Liver (tissue), 8 donors: ENCODE measurements at regions not wholly inside any gene's neighbourhood (a gene's known extent, or its start where the extent isn't known, plus 50 kb on each side); places are given as distances from the start of the nearest gene placed in this dataset.

Experiments used
- DNase-seq: peaks from one replicate; pipeline ENCODE4 v3.0.0-alpha.2; 2017; ENCODE audit warnings: low spot score
- H3K27ac ChIP-seq, 2 donors: one replicate each; pipeline ENCODE4 v1.7.0; 2013; ENCODE audit warnings: inconsistent platforms in 2 of 2, low read length in 2 of 2, control low read depth in 1 of 2, low read depth in 1 of 2, mild to moderate bottlenecking in 1 of 2
- H3K27me3 ChIP-seq, 4 donors: one replicate each; pipeline versions ENCODE4 v1.6.1 to v1.7.0; 2013; ENCODE audit warnings: low read length in 3 of 4, inconsistent platforms in 1 of 4, mild to moderate bottlenecking in 1 of 4, moderate library complexity in 1 of 4; ENCODE audit not compliant: control insufficient read depth in 4 of 4, insufficient read depth in 4 of 4
- H3K36me3 ChIP-seq, 4 donors: one replicate each; pipeline versions ENCODE4 v1.6.1 to v1.7.0; 2013; ENCODE audit warnings: low read length in 3 of 4, mild to moderate bottlenecking in 3 of 4, low read depth in 1 of 4, moderate library complexity in 1 of 4; ENCODE audit not compliant: control insufficient read depth in 4 of 4, insufficient read depth in 3 of 4
- H3K4me1 ChIP-seq, 4 donors: one replicate each; pipeline versions ENCODE4 v1.6.1 to v1.7.0; 2013; ENCODE audit warnings: low read length in 3 of 4, mild to moderate bottlenecking in 3 of 4, moderate library complexity in 1 of 4; ENCODE audit not compliant: control insufficient read depth in 4 of 4, insufficient read depth in 4 of 4
- H3K4me3 ChIP-seq, 3 donors: one replicate each; pipeline versions ENCODE4 v1.6.1 to v1.7.0; 2013; ENCODE audit warnings: low read length in 3 of 3, control low read depth in 1 of 3, low read depth in 1 of 3, mild to moderate bottlenecking in 1 of 3
- H3K9ac ChIP-seq, 2 donors: one replicate each; pipeline ENCODE4 v1.7.0; 2013; ENCODE audit warnings: low read length in 2 of 2, mild to moderate bottlenecking in 2 of 2, moderate library complexity in 2 of 2, control low read depth in 1 of 2, low read depth in 1 of 2
- H3K9me3 ChIP-seq, 4 donors: one replicate each; pipeline versions ENCODE4 v1.6.1 to v1.7.0; 2013; ENCODE audit warnings: low read length in 3 of 4; ENCODE audit not compliant: control insufficient read depth in 4 of 4
- ATF3 ChIP-seq: IDR thresholded peaks from 2 replicates; pipeline ENCODE4 v1.6.1; 2016; ENCODE audit warnings: antibody characterized with exemption
- CTCF ChIP-seq: fragments of 150-350 bp; IDR thresholded peaks from 2 replicates; pipeline ENCODE4 v1.5.1; 2017; ENCODE audit warnings: improper control_type of control experiment, low read depth, low read length; ENCODE audit not compliant: missing input control
- EGR1 ChIP-seq, 2 donors: IDR thresholded peaks; 2 replicates each; pipeline ENCODE4 v1.6.1; 2016 to 2018; ENCODE audit warnings: antibody characterized with exemption in 2 of 2, low read depth in 2 of 2
- FOXA1 ChIP-seq: IDR thresholded peaks from 2 replicates; pipeline ENCODE4 v1.6.1; 2016; ENCODE audit warnings: antibody characterized with exemption
- FOXA2 ChIP-seq: IDR thresholded peaks from 2 replicates; pipeline ENCODE4 v1.6.1; 2016; ENCODE audit warnings: antibody characterized with exemption
- GABPA ChIP-seq, 2 donors: IDR thresholded peaks in 1 of 2; conservative IDR thresholded peaks in 1 of 2; 2 replicates each; pipeline ENCODE4 v1.6.1; 2016; ENCODE audit warnings: antibody characterized with exemption in 2 of 2, mild to moderate bottlenecking in 1 of 2, moderate library complexity in 1 of 2
- HNF4A ChIP-seq, 2 donors: conservative IDR thresholded peaks; 2 replicates each; pipeline ENCODE4 v1.6.1; 2016; ENCODE audit warnings: antibody characterized with exemption in 2 of 2, mild to moderate bottlenecking in 2 of 2
- HNF4G ChIP-seq: IDR thresholded peaks from 2 replicates; pipeline ENCODE4 v1.6.1; 2016; ENCODE audit warnings: antibody characterized with exemption
- JUND ChIP-seq, 2 donors: IDR thresholded peaks; 2 replicates each; pipeline ENCODE4 v1.6.1; 2016; ENCODE audit warnings: antibody characterized with exemption in 2 of 2
- MAX ChIP-seq: IDR thresholded peaks from 2 replicates; pipeline ENCODE4 v1.6.1; 2016; ENCODE audit warnings: antibody characterized with exemption
- NR2F2 ChIP-seq: IDR thresholded peaks from 2 replicates; pipeline ENCODE4 v1.6.1; 2016; ENCODE audit warnings: antibody characterized with exemption
- RAD21 ChIP-seq, 2 donors: IDR thresholded peaks; 2 replicates each; pipeline ENCODE4 v1.6.1; 2016; ENCODE audit warnings: antibody characterized with exemption in 2 of 2, mild to moderate bottlenecking in 2 of 2
- REST ChIP-seq: IDR thresholded peaks from 2 replicates; pipeline ENCODE4 v1.6.1; 2016; ENCODE audit warnings: antibody characterized with exemption, mild to moderate bottlenecking
- RXRA ChIP-seq, 2 donors: IDR thresholded peaks; 2 replicates each; pipeline ENCODE4 v1.6.1; 2017 to 2018; ENCODE audit warnings: antibody characterized with exemption in 2 of 2, mild to moderate bottlenecking in 1 of 2
- SP1 ChIP-seq: IDR thresholded peaks from 2 replicates; pipeline ENCODE4 v1.6.1; 2018; ENCODE audit warnings: antibody characterized with exemption, mild to moderate bottlenecking
- TAF1 ChIP-seq: conservative IDR thresholded peaks from 2 replicates; pipeline ENCODE4 v1.6.1; 2016; ENCODE audit warnings: antibody characterized with exemption, mild to moderate bottlenecking
- YY1 ChIP-seq: IDR thresholded peaks from 2 replicates; pipeline ENCODE4 v1.6.1; 2016; ENCODE audit warnings: antibody characterized with exemption, mild to moderate bottlenecking
- ZBTB33 ChIP-seq: IDR thresholded peaks from 2 replicates; pipeline ENCODE4 v1.6.1; 2016; ENCODE audit warnings: antibody characterized with exemption
- WGBS: extraction: QIAGEN DNeasy Blood & Tissue Kit; methylation state at CpG from one replicate; pipeline ENCODE4 v1.1.7; 2013; 5-methylcytosine and 5-hydroxymethylcytosine counted together
- donor health status: healthy.
- donor health status: healthy.
- donor health status: healthy.
- donor health status: healthy.
- donor health status: healthy.

- Histone ChIP-seq H3K4me1 (peaks cover 17 to 65% (median 54%) of the 10 kb centered on the region in 4 donors), H3K9ac (no peak overlapping the region), H3K9me3 (no peaks in the 10 kb centered on the region), H3K27ac (no peak overlapping the region), H3K27me3 (no peaks in the 10 kb centered on the region), H3K36me3 (no peaks in the 10 kb centered on the region), H3K4me3 (no peak overlapping the region)
- DNase-seq: no peak
- WGBS: 45% methylated on average over 7 of the region's 7 CpGs
- TF ChIP-seq TAF1: no peak
- TF ChIP-seq GABPA (IDR thresholded peaks at IDR 0.05 in 1 of 2, conservative IDR thresholded peaks at IDR 0.05 in 1 of 2): no peak
- no peak for TF ChIP-seq FOXA2
- TF ChIP-seq HNF4A (conservative IDR thresholded peaks at IDR 0.05): peak; percentile 52 to 85
- TF ChIP-seq CTCF: no peak
- peak; percentile 81 for TF ChIP-seq MAX
- TF ChIP-seq YY1: peak; percentile 52
- peak; percentile 24 for TF ChIP-seq REST
- peak; percentile 50 for TF ChIP-seq SP1
- no peak for TF ChIP-seq HNF4G
- TF ChIP-seq EGR1 (IDR thresholded peaks at IDR 0.05; ENCODE audit: low read depth in 2 of 2): no peak
- TF ChIP-seq JUND (IDR thresholded peaks at IDR 0.05): peak in 1 of 2 donors; percentile 49
- no peak for TF ChIP-seq FOXA1
- TF ChIP-seq ZBTB33: peak; percentile 20
- peak in 1 of 2 donors; percentile 80 for TF ChIP-seq RXRA (IDR thresholded peaks at IDR 0.05)
- no peak for TF ChIP-seq ATF3
- no peak for TF ChIP-seq NR2F2
- TF ChIP-seq RAD21 (IDR thresholded peaks at IDR 0.05): peak; percentile 56 to 73
Measured at GRCh38 chr6:43909474-43910148, 139.6 kb downstream of the VEGFA start.
